ENCODE measurements at regions not wholly inside any gene's neighbourhood (a gene's known extent, or its start where the extent isn't known, plus 50 kb on each side); places are given as distances from the start of the nearest gene placed in this dataset.

DNA sequence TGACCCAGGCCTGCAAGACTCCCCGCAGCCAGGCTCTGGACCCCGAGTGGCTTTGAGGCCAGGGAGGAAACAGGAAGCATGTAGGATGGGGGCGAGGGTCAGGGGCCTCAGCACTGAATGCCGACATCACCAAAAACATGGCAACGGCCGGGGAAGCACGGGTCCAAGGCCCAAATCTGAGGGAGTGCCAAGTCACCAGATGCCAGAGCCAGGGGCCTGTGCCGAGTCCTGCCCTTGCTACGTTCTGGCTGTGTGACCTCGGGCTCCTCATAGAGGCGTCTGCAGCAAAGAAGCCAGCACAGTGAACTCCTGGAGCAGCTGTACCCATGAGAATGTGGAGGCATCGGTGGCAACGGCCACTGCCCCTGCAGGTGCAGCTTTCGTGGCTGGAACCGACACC, 420.7 kb downstream of the CTTN start:
- H3K9me3 ChIP-seq (ENCODE audit: control insufficient read depth in 4 of 4, low read length in 3 of 4): no peaks in the 10 kb centered on the region
- H3K9ac ChIP-seq (ENCODE audit: low read depth in 1 of 2, low read length in 2 of 2): no peak overlapping the region
- WGBS: 77% methylated on average over 15 of the region's 15 CpGs
- H3K4me1 ChIP-seq (ENCODE audit: control insufficient read depth in 4 of 4, insufficient read depth in 4 of 4, low read length in 3 of 4): no peaks in the 10 kb centered on the region
- no peaks in the 10 kb centered on the region for H3K27me3 ChIP-seq (ENCODE audit: control insufficient read depth in 4 of 4, insufficient read depth in 4 of 4, low read length in 3 of 4)
- DNase-seq (ENCODE audit: low spot score): no peak
- TF ChIP-seq TAF1 (conservative IDR thresholded peaks at IDR 0.05) (no peak), ATF3 (IDR thresholded peaks at IDR 0.05) (no peak), FOXA1 (IDR thresholded peaks at IDR 0.05) (no peak), SP1 (IDR thresholded peaks at IDR 0.05) (no peak), RXRA (IDR thresholded peaks at IDR 0.05) (no peak), CTCF (IDR thresholded peaks at IDR 0.05; ENCODE audit: low read depth, low read length, missing input control) (no peak), MAX (IDR thresholded peaks at IDR 0.05) (no peak), NR2F2 (IDR thresholded peaks at IDR 0.05) (no peak), FOXA2 (IDR thresholded peaks at IDR 0.05) (no peak), GABPA (IDR thresholded peaks at IDR 0.05 in 1 of 2, conservative IDR thresholded peaks at IDR 0.05 in 1 of 2) (no peak), HNF4A (conservative IDR thresholded peaks at IDR 0.05) (no peak), HNF4G (IDR thresholded peaks at IDR 0.05) (no peak), EGR1 (IDR thresholded peaks at IDR 0.05; ENCODE audit: low read depth in 2 of 2) (no peak), YY1 (IDR thresholded peaks at IDR 0.05) (no peak), RAD21 (IDR thresholded peaks at IDR 0.05) (no peak), JUND (IDR thresholded peaks at IDR 0.05) (no peak)
- TF ChIP-seq, protein P1, sequence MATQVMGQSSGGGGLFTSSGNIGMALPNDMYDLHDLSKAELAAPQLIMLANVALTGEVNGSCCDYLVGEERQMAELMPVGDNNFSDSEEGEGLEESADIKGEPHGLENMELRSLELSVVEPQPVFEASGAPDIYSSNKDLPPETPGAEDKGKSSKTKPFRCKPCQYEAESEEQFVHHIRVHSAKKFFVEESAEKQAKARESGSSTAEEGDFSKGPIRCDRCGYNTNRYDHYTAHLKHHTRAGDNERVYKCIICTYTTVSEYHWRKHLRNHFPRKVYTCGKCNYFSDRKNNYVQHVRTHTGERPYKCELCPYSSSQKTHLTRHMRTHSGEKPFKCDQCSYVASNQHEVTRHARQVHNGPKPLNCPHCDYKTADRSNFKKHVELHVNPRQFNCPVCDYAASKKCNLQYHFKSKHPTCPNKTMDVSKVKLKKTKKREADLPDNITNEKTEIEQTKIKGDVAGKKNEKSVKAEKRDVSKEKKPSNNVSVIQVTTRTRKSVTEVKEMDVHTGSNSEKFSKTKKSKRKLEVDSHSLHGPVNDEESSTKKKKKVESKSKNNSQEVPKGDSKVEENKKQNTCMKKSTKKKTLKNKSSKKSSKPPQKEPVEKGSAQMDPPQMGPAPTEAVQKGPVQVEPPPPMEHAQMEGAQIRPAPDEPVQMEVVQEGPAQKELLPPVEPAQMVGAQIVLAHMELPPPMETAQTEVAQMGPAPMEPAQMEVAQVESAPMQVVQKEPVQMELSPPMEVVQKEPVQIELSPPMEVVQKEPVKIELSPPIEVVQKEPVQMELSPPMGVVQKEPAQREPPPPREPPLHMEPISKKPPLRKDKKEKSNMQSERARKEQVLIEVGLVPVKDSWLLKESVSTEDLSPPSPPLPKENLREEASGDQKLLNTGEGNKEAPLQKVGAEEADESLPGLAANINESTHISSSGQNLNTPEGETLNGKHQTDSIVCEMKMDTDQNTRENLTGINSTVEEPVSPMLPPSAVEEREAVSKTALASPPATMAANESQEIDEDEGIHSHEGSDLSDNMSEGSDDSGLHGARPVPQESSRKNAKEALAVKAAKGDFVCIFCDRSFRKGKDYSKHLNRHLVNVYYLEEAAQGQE (IDR thresholded peaks at IDR 0.05): no peak
- TF ChIP-seq, protein P2, sequence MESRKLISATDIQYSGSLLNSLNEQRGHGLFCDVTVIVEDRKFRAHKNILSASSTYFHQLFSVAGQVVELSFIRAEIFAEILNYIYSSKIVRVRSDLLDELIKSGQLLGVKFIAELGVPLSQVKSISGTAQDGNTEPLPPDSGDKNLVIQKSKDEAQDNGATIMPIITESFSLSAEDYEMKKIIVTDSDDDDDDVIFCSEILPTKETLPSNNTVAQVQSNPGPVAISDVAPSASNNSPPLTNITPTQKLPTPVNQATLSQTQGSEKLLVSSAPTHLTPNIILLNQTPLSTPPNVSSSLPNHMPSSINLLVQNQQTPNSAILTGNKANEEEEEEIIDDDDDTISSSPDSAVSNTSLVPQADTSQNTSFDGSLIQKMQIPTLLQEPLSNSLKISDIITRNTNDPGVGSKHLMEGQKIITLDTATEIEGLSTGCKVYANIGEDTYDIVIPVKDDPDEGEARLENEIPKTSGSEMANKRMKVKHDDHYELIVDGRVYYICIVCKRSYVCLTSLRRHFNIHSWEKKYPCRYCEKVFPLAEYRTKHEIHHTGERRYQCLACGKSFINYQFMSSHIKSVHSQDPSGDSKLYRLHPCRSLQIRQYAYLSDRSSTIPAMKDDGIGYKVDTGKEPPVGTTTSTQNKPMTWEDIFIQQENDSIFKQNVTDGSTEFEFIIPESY (IDR thresholded peaks at IDR 0.05): no peak
- no peak overlapping the region for H3K27ac ChIP-seq (ENCODE audit: low read depth in 1 of 2, low read length in 2 of 2)
- H3K36me3 ChIP-seq (ENCODE audit: control insufficient read depth in 4 of 4, insufficient read depth in 3 of 4, low read depth in 1 of 4, low read length in 3 of 4): peaks cover 0 to 3% (median under 1%) of the 10 kb centered on the region in 4 donors
- no peak overlapping the region for H3K4me3 ChIP-seq (ENCODE audit: low read depth in 1 of 3, low read length in 3 of 3)

All from liver (tissue), 8 donors.